H9 (cell line): ENCODE measurements at regions not wholly inside any gene's neighbourhood (a gene's known extent, or its start where the extent isn't known, plus 50 kb on each side); places are given as distances from the start of the nearest gene placed in this dataset.

Experiments
- DNase-seq: peaks from one replicate; pipeline ENCODE4 v3.0.0-alpha.2; 2017
- H2AFZ ChIP-seq: one replicate; pipeline ENCODE4 v1.6.1; 2013; ENCODE audit warnings: mild to moderate bottlenecking, low read length, control low read depth, moderate library complexity
- H2AK5ac ChIP-seq: 2 replicates; pipeline ENCODE4 v1.6.1; 2013; ENCODE audit warnings: low read length, control low read depth, mixed read lengths; ENCODE audit not compliant: insufficient read length
- H2BK120ac ChIP-seq: one replicate; pipeline ENCODE4 v1.6.1; 2013; ENCODE audit warnings: low read depth, mild to moderate bottlenecking, low read length, control low read depth, inconsistent platforms; ENCODE audit not compliant: poor library complexity, severe bottlenecking
- H2BK12ac ChIP-seq: 2 replicates; pipeline ENCODE4 v1.6.1; 2013; ENCODE audit warnings: low read length, control low read depth, mixed read lengths, low read depth; ENCODE audit not compliant: insufficient read length
- H2BK15ac ChIP-seq: 2 replicates; pipeline ENCODE4 v1.6.1; 2013; ENCODE audit warnings: low read depth, low read length, control low read depth
- H2BK20ac ChIP-seq: one replicate; pipeline ENCODE4 v1.6.1; 2013; ENCODE audit warnings: low read depth, mild to moderate bottlenecking, low read length, control low read depth, inconsistent platforms; ENCODE audit not compliant: poor library complexity, severe bottlenecking
- H2BK5ac ChIP-seq: 2 replicates; pipeline ENCODE4 v1.6.1; 2013; ENCODE audit warnings: low read length, control low read depth, mixed read lengths; ENCODE audit not compliant: insufficient read length
- H3K14ac ChIP-seq: 2 replicates; pipeline ENCODE4 v1.6.1; 2013; ENCODE audit warnings: low read length, control low read depth; ENCODE audit not compliant: insufficient read depth
- H3K18ac ChIP-seq: 2 replicates; pipeline ENCODE4 v1.6.1; 2013; ENCODE audit warnings: low read depth, mild to moderate bottlenecking, mixed read lengths, low read length, control low read depth; ENCODE audit not compliant: insufficient read length
- H3K23ac ChIP-seq: 2 replicates; pipeline ENCODE4 v1.6.1; 2013; ENCODE audit warnings: low read length, control low read depth, mixed read lengths, low read depth; ENCODE audit not compliant: insufficient read length
- H3K23me2 ChIP-seq: 2 replicates; pipeline ENCODE4 v1.6.1; 2013; ENCODE audit warnings: low read depth, mild to moderate bottlenecking, mixed read lengths, low read length, control low read depth; ENCODE audit not compliant: insufficient read length, poor library complexity, severe bottlenecking
- H3K27ac ChIP-seq: 2 replicates; pipeline ENCODE4 v1.5.1; 2013; ENCODE audit warnings: low read length, control low read depth, mixed read lengths, low read depth; ENCODE audit not compliant: insufficient read length
- H3K27me3 ChIP-seq: 2 replicates; pipeline ENCODE4 v1.6.1; 2013; ENCODE audit warnings: low read length, control low read depth, inconsistent platforms; ENCODE audit not compliant: insufficient read depth
- H3K4ac ChIP-seq: 2 replicates; pipeline ENCODE4 v1.6.1; 2013; ENCODE audit warnings: low read depth, mild to moderate bottlenecking, control low read depth, inconsistent platforms, low read length, moderate library complexity
- H3K4me1 ChIP-seq: 2 replicates; pipeline ENCODE4 v1.6.1; 2013; ENCODE audit warnings: low read length, control low read depth, inconsistent platforms; ENCODE audit not compliant: insufficient read depth
- H3K4me2 ChIP-seq: 2 replicates; pipeline ENCODE4 v1.6.1; 2013; ENCODE audit warnings: low read length, control low read depth, mixed read lengths; ENCODE audit not compliant: insufficient read length, insufficient read depth
- H3K56ac ChIP-seq: 2 replicates; pipeline ENCODE4 v1.6.1; 2013; ENCODE audit warnings: low read depth, mild to moderate bottlenecking, mixed read lengths, low read length, control low read depth; ENCODE audit not compliant: insufficient read length
- H3K79me1 ChIP-seq: 2 replicates; pipeline ENCODE4 v1.6.1; 2013; ENCODE audit warnings: low read depth, mild to moderate bottlenecking, moderate library complexity, low read length, control low read depth, inconsistent platforms; ENCODE audit not compliant: insufficient read depth, poor library complexity, severe bottlenecking
- H3K79me2 ChIP-seq: 2 replicates; pipeline ENCODE4 v1.6.1; 2013; ENCODE audit warnings: low read length, control low read depth, inconsistent platforms; ENCODE audit not compliant: insufficient read depth
- H3K9ac ChIP-seq: 2 replicates; pipeline ENCODE4 v1.6.1; 2013; ENCODE audit warnings: low read length, control low read depth, mixed read lengths; ENCODE audit not compliant: insufficient read length; ENCODE audit errors: extremely low read depth
- H3K9me3 ChIP-seq: one replicate; pipeline ENCODE4 v1.6.1; 2013; ENCODE audit warnings: low read depth, low read length, inconsistent platforms; ENCODE audit not compliant: control insufficient read depth
- H3T11ph ChIP-seq: one replicate; pipeline ENCODE4 v1.6.1; 2013; ENCODE audit warnings: mild to moderate bottlenecking, low read length, control low read depth, inconsistent platforms
- H4K20me1 ChIP-seq: one replicate; pipeline ENCODE4 v1.6.1; 2013; ENCODE audit not compliant: control insufficient read depth, insufficient read length, insufficient read depth
- H4K5ac ChIP-seq: 2 replicates; pipeline ENCODE4 v1.6.1; 2013; ENCODE audit warnings: low read depth, mild to moderate bottlenecking, mixed read lengths, low read length, control low read depth; ENCODE audit not compliant: insufficient read length
- H4K8ac ChIP-seq: replicated peaks from 2 replicates; pipeline ENCODE4 v1.6.1; 2013; ENCODE audit warnings: low read length, control low read depth, mixed read lengths, low read depth; ENCODE audit not compliant: insufficient read length
- H4K91ac ChIP-seq: 2 replicates; pipeline ENCODE4 v1.6.1; 2013; ENCODE audit warnings: low read depth, mild to moderate bottlenecking, moderate library complexity, mixed read lengths, low read length, control low read depth; ENCODE audit not compliant: insufficient read length
- H3K27ac Mint-ChIP-seq, 3 experiments: 2 replicates in 2 of 3; 3 replicates in 1 of 3; pipeline ENCODE4 v1.8.0; 2020 to 2021; ENCODE audit warnings: mixed read lengths in 3 of 3, mild to moderate bottlenecking in 1 of 3, moderate library complexity in 1 of 3
- H3K27me3 Mint-ChIP-seq: 2 replicates; pipeline ENCODE4 v1.8.0; 2021; ENCODE audit warnings: low read depth, mild to moderate bottlenecking, moderate library complexity, mixed read lengths
- H3K36me3 Mint-ChIP-seq, 3 experiments: 2 replicates in 2 of 3; 3 replicates in 1 of 3; pipeline ENCODE4 v1.8.0; 2020 to 2021; ENCODE audit warnings: low read depth in 3 of 3, mixed read lengths in 3 of 3; ENCODE audit not compliant: insufficient read depth in 1 of 3
- H3K4me1 Mint-ChIP-seq, 2 experiments: 2 replicates each; pipeline ENCODE4 v1.8.0; 2020; ENCODE audit warnings: mixed read lengths in 2 of 2
- H3K4me3 Mint-ChIP-seq, 2 experiments: 2 replicates in 1 of 2; 3 replicates in 1 of 2; pipeline ENCODE4 v1.8.0; 2020 to 2021; ENCODE audit warnings: mild to moderate bottlenecking in 2 of 2, mixed read lengths in 2 of 2, moderate library complexity in 1 of 2
- H3K9me3 Mint-ChIP-seq, 2 experiments: 2 replicates in 1 of 2; 3 replicates in 1 of 2; pipeline ENCODE4 v1.8.0; 2020; ENCODE audit warnings: mild to moderate bottlenecking in 2 of 2, mixed read lengths in 2 of 2, moderate library complexity in 1 of 2
- CTCF ChIP-seq: fragments of 200-600 bp; sonication (generic); conservative IDR thresholded peaks from 3 replicates; pipeline ENCODE4 v1.8.0; 2021; ENCODE audit warnings: antibody characterized with exemption, mild to moderate bottlenecking
- WGBS: extraction: QIAGEN DNeasy Blood & Tissue Kit; methylation state at CpG from one replicate; pipeline ENCODE4 v1.1.7; 2013; ENCODE audit warnings: missing lambda C conversion rate, low lambda C conversion rate, mixed read lengths; ENCODE audit not compliant: insufficient read length; ENCODE audit errors: extremely low coverage; 5-methylcytosine and 5-hydroxymethylcytosine counted together

- no peak for TF ChIP-seq CTCF
- Histone ChIP-seq H3K4me2 (no peak overlapping the region), H2BK120ac (no peak overlapping the region), H3K9me3 (no peaks in the 10 kb centered on the region), H2BK20ac (no peak overlapping the region), H3K23ac (no peak overlapping the region), H2BK15ac (no peak overlapping the region), H3T11ph (no peak overlapping the region), H3K4me1 (peaks cover 6% of the 10 kb centered on the region), H3K27me3 (no peaks in the 10 kb centered on the region), H3K27ac (no peak overlapping the region), H2BK12ac (no peak overlapping the region), H4K8ac (no peak overlapping the region), H3K4ac (no peak overlapping the region), H2AK5ac (no peak overlapping the region), H3K9ac (no peak overlapping the region), H3K79me2 (no peaks in the 10 kb centered on the region), H3K18ac (no peak overlapping the region), H2AFZ (no peak overlapping the region), H3K23me2 (no peaks in the 10 kb centered on the region), H4K20me1 (no peaks in the 10 kb centered on the region), H2BK5ac (no peak overlapping the region), H3K14ac (no peak overlapping the region), H3K56ac (no peak overlapping the region), H3K79me1 (no peaks in the 10 kb centered on the region), H4K91ac (no peak overlapping the region), H4K5ac (no peak overlapping the region)
- H3K9me3 Mint-ChIP-seq, result no peaks in the 10 kb centered on the region
- H3K4me1 Mint-ChIP-seq, result peaks cover 17 to 21% of the 10 kb centered on the region in 2 experiments
- H3K4me3 Mint-ChIP-seq, result no peak overlapping the region
- no peaks in the 10 kb centered on the region for H3K36me3 Mint-ChIP-seq
- H3K27ac Mint-ChIP-seq, result no peak overlapping the region; a peak in 1 of 7 replicates
- H3K27me3 Mint-ChIP-seq, result peaks cover 2% of the 10 kb centered on the region
- no peak for DNase-seq
- WGBS, result no CpG with 5 or more reads among the region's 6 CpGs
Measured at GRCh38 chr3:66719796-66720356, 219.1 kb upstream of the LRIG1 start.
